ENCODE measurements at regions not wholly inside any gene's neighbourhood (a gene's known extent, or its start where the extent isn't known, plus 50 kb on each side); places are given as distances from the start of the nearest gene placed in this dataset.

GRCh38 chr18:43665105-43665788 is 388.0 kb upstream of the SYT4 start:
- Histone ChIP-seq H3K9ac (ENCODE audit: low read length in 3 of 3) (no peak overlapping the region), H3K4me1 (ENCODE audit: control insufficient read depth in 2 of 3, insufficient read depth in 2 of 3, low read depth in 1 of 3, low read length in 3 of 3) (no peaks in the 10 kb centered on the region), H3K4me3 (ENCODE audit: low read length in 3 of 3) (no peak overlapping the region), H3K27ac (ENCODE audit: low read depth in 2 of 2, low read length in 2 of 2) (no peak overlapping the region), H3K36me3 (ENCODE audit: control insufficient read depth in 2 of 3, insufficient read depth in 3 of 3, low read length in 3 of 3) (no peaks in the 10 kb centered on the region), H3K9me3 (ENCODE audit: control insufficient read depth in 2 of 3, insufficient read depth in 1 of 3, low read length in 3 of 3) (no peaks in the 10 kb centered on the region), H3K27me3 (ENCODE audit: control insufficient read depth, insufficient read depth, low read length) (no peaks in the 10 kb centered on the region)
- DNase-seq = no peak
- FAIRE-seq = no peak
- intact Hi-C loops (cut with DNase I) = no loop called here
- TF ChIP-seq CTCF (IDR thresholded peaks at IDR 0.05; ENCODE audit: borderline replicate concordance, extremely low read depth, insufficient read depth) = no peak

GRCh38 chr18:43668866-43669265 is 391.6 kb upstream of the SYT4 start:
- Histone ChIP-seq H3K4me1 (ENCODE audit: control insufficient read depth in 2 of 3, insufficient read depth in 2 of 3, low read depth in 1 of 3, low read length in 3 of 3) (no peaks in the 10 kb centered on the region), H3K36me3 (ENCODE audit: control insufficient read depth in 2 of 3, insufficient read depth in 3 of 3, low read length in 3 of 3) (no peaks in the 10 kb centered on the region), H3K4me3 (ENCODE audit: low read length in 3 of 3) (no peak overlapping the region), H3K9me3 (ENCODE audit: control insufficient read depth in 2 of 3, insufficient read depth in 1 of 3, low read length in 3 of 3) (no peaks in the 10 kb centered on the region), H3K27ac (ENCODE audit: low read depth in 2 of 2, low read length in 2 of 2) (no peak overlapping the region), H3K9ac (ENCODE audit: low read length in 3 of 3) (no peak overlapping the region), H3K27me3 (ENCODE audit: control insufficient read depth, insufficient read depth, low read length) (no peaks in the 10 kb centered on the region)
- no peak for TF ChIP-seq CTCF (IDR thresholded peaks at IDR 0.05; ENCODE audit: borderline replicate concordance, extremely low read depth, insufficient read depth)
- no peak for DNase-seq
- no peak for FAIRE-seq
- intact Hi-C loops (cut with DNase I) = no loop called here

- no peak overlapping the region for H3K27ac ChIP-seq (ENCODE audit: low read depth in 2 of 2, low read length in 2 of 2)
- no peak overlapping the region for H3K4me3 ChIP-seq (ENCODE audit: low read length in 3 of 3)
- no peak for TF ChIP-seq CTCF (IDR thresholded peaks at IDR 0.05; ENCODE audit: borderline replicate concordance, extremely low read depth, insufficient read depth)
- intact Hi-C loops (cut with DNase I) = no loop called here
- H3K9me3 ChIP-seq (ENCODE audit: control insufficient read depth in 2 of 3, insufficient read depth in 1 of 3, low read length in 3 of 3) = no peaks in the 10 kb centered on the region
- FAIRE-seq (no peak), DNase-seq (no peak)
- H3K36me3 ChIP-seq (ENCODE audit: control insufficient read depth in 2 of 3, insufficient read depth in 3 of 3, low read length in 3 of 3) = no peaks in the 10 kb centered on the region
- H3K27me3 ChIP-seq (ENCODE audit: control insufficient read depth, insufficient read depth, low read length) = no peaks in the 10 kb centered on the region
- H3K4me1 ChIP-seq (ENCODE audit: control insufficient read depth in 2 of 3, insufficient read depth in 2 of 3, low read depth in 1 of 3, low read length in 3 of 3) = no peaks in the 10 kb centered on the region
- H3K9ac ChIP-seq (ENCODE audit: low read length in 3 of 3) = no peak overlapping the region
Observed at GRCh38 chr18:43671431-43671830, 394.1 kb upstream of the SYT4 start.

- no peaks in the 10 kb centered on the region for H3K4me1 ChIP-seq (ENCODE audit: control insufficient read depth in 2 of 3, insufficient read depth in 2 of 3, low read depth in 1 of 3, low read length in 3 of 3)
- FAIRE-seq = no peak
- TF ChIP-seq CTCF (IDR thresholded peaks at IDR 0.05; ENCODE audit: borderline replicate concordance, extremely low read depth, insufficient read depth) = no peak
- no peak overlapping the region for H3K9ac ChIP-seq (ENCODE audit: low read length in 3 of 3)
- H3K4me3 ChIP-seq (ENCODE audit: low read length in 3 of 3) = no peak overlapping the region
- H3K27me3 ChIP-seq (ENCODE audit: control insufficient read depth, insufficient read depth, low read length) = no peaks in the 10 kb centered on the region
- H3K36me3 ChIP-seq (ENCODE audit: control insufficient read depth in 2 of 3, insufficient read depth in 3 of 3, low read length in 3 of 3) = no peaks in the 10 kb centered on the region
- H3K27ac ChIP-seq (ENCODE audit: low read depth in 2 of 2, low read length in 2 of 2) = no peak overlapping the region
- H3K9me3 ChIP-seq (ENCODE audit: control insufficient read depth in 2 of 3, insufficient read depth in 1 of 3, low read length in 3 of 3) = no peaks in the 10 kb centered on the region
- intact Hi-C loops (cut with DNase I) = no loop called here
- DNase-seq = no peak
Observed at GRCh38 chr18:43680096-43680495, 402.8 kb upstream of the SYT4 start.

Measured in kidney (tissue), 13 donors.